ENCODE measurements at regions not wholly inside any gene's neighbourhood (a gene's known extent, or its start where the extent isn't known, plus 50 kb on each side); places are given as distances from the start of the nearest gene placed in this dataset.
"Not testable (repeated sequence)": the region's sequence is repeated elsewhere in the genome, so short reads cannot be mapped to it uniquely, and the experiment has no call there.

GRCh38 chr3:117809186-117810081 lies 1099.9 kb downstream of the TUSC7 start:
- DNase-seq, result no peak

- no peak for DNase-seq
Measured at GRCh38 chr3:117811786-117812185, 1102.2 kb downstream of the TUSC7 start.

GRCh38 chr3:117814975-117815374 lies 1105.4 kb downstream of the TUSC7 start:
- DNase-seq, result no peak

- DNase-seq, result no peak
Measured at GRCh38 chr3:117817103-117817502, 1107.5 kb downstream of the TUSC7 start.

DNA sequence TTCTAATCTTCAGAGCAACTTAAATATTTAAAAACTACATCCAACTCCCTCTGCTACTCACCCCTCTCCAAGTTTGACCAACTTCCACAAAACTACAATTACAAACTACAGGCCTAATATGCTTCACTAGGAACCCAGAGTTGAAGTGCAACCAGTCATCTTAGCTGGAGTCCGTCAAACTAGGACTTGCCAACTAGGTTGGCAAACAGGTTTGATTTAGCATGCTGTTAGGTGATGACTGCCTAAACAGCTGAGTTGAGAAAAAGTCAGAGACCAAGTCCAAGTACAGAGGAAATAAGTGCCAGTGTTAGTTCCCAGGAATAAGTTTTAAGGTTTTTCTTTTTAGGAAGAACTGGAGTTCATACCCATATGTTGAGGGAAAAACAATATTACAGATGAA lies 1109.0 kb downstream of the TUSC7 start:
- DNase-seq, result no peak

- no peak for DNase-seq
Measured at GRCh38 chr3:117820658-117821299, 1111.2 kb downstream of the TUSC7 start.

DNA sequence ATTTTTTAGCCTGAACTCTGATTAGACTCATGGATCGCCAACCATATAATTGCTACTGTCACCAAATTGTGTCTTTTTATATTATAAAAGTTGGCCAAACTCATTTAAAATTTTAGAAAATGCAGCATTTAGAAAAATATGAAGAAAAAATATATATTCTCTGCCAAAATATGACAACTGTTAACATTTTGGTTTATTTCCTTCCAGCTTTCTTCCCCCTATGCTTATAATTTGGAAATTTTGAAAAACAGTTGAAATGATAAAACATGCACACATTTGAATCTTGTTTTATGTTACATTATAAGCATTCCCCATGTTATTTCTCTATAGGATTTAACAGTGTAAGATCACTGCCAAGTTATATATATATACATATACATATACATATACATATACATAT lies 1112.8 kb downstream of the TUSC7 start:
- no peak for DNase-seq

DNA sequence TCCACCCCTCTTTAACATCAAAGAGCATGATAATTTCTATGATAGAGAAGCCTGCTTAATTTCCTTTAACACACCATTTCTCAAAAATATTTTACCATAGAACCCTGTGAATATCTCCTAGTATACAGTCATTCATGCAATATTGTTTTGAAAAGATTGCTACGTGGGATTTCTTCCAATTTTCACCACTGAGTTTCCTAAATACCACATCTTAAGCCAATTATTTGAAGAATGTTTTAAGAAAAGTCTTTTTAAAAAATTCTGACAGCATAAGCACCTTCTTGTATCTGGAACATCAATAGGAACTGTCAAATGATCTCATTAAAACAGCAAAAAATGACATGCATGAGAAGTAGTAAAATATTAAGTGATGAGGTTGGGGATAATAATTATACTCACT lies 1126.7 kb downstream of the TUSC7 start:
- no peak for DNase-seq

DNA sequence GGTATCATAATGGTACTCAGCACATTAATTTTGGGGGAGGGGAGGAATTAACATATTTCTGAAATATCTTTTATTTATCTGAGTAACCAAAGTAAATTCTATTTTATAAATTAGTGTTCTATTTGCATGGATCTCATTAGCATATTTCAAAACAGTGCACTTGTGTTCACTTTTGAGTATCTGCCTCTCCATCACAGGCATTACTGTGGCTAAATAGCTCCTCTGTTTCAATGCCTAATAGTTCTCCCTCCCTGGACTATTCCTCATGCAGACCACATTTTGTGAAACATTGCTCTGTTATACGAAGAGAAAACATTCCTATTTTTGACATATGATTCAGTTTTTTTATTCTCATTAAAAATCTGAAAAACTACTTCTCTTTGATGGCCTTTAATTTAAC lies 1127.8 kb downstream of the TUSC7 start:
- no peak for DNase-seq

GRCh38 chr3:117842086-117842485 lies 1132.5 kb downstream of the TUSC7 start:
- no peak for DNase-seq

- DNase-seq, result no peak
Measured at GRCh38 chr3:117843356-117843755, 1133.8 kb downstream of the TUSC7 start.

GRCh38 chr3:117844676-117845075 lies 1135.1 kb downstream of the TUSC7 start:
- DNase-seq, result no peak

- no peak for DNase-seq
Measured at GRCh38 chr3:117846238-117846637, 1136.7 kb downstream of the TUSC7 start.

DNA sequence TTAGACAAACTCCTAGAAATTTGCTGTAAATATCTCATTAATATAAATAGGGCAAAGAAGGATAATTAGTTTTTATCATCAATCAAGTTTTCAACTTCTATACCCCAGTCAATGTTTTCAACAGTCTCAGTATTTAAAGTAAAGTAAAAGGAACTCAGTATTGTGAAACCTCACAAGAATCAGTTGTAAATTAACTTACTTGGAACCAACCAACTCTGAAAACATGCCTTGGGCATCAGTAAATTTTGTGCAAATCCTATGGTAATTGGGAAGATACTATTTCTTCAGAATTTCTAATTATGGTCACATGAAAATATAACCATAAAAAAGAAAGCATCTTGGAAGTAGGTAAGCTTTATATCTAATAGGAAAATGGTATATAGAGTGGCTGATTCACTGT lies 1139.0 kb downstream of the TUSC7 start:
- no peak for DNase-seq

DNA sequence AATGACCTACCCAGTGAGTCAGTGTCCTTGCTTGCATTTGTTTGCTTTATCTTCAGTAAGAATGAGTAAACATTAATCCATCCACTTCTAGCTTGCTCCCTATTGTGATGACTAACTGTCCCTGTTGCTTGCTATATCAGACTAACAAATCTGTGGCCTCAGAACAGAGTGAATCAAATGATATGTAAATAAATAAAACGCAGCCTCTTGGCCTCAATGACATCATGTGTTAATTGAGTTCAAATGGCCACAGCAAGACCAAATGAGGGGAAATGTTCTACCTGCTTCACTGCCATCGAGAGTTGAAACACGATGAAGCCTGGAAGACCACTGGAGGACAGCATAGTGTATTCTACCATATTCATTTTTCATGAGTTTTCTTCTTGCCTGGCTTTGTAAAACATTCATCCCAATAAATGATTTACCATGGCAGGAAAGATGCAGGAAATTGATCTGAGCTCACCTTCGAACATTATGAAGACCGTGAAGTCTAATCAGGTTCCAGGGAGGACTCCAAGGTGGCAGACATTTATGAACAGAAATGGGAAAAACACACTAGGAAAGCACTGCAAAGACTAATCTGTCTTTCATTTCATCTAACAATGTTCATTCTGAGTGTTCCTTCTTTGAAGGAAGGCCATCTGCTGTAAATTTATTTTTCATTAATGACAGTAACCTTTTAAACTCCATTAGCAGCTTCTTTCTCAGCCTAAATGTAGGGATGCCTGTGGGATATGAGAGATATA lies 1144.5 kb downstream of the TUSC7 start:
- DNase-seq, result no peak

DNA sequence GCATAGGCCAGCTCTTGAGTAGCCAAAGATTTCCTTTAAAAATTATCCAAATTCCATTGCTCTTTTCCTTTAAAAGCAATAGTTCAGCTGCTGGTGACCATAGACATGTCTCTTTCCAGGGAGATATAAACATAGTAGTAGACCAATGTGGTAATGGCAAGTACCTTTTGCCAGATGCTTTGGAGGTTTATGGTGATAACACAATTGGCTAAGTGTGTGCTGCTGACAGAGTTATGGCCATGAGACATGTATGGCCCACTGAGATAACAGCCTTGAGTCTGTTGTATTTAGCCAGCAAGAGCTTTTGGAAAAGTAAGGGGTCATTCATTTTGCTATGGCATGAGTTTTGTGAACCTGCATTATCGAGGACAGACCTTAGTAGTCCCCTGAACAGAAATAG lies 1146.8 kb downstream of the TUSC7 start:
- DNase-seq, result no peak

DNA sequence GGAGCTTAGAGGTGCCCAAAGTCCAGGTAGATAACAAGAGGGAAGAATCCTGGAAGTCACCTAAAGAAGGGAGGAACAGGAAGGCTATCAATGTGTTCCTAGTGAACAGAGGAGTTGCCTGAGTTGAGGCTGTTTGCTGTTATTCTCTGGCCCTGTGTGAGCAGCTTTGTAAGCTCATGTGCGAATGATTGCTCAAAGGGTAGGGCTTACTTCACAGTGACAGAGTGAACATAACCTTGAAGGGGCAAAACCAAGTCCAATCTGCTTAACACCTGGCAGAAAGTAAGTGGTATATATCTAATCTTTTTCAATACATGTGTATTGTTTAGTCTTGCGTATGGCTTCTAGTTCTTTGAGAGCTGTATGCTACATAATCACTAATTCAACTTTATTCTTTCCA lies 1153.6 kb downstream of the TUSC7 start:
- no peak for DNase-seq

DNA sequence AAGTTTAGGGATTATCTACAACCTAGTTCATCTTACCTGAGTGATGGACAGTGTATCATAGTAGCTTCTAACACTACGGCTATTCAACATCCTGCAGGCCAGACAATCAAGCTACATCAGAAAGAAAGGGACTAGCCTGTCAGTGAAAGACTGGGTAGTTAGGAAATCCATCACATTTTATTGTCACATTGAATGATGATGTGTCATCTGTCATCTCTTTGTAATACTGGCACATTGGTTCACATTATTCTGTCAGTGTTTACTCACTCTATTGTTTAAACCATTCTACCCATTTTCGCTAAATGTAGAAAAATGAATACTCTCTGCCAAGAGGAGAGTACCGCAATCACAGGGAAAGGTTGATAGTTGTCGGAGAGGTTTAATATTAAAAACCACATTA lies 1155.8 kb downstream of the TUSC7 start:
- DNase-seq, result no peak

DNA sequence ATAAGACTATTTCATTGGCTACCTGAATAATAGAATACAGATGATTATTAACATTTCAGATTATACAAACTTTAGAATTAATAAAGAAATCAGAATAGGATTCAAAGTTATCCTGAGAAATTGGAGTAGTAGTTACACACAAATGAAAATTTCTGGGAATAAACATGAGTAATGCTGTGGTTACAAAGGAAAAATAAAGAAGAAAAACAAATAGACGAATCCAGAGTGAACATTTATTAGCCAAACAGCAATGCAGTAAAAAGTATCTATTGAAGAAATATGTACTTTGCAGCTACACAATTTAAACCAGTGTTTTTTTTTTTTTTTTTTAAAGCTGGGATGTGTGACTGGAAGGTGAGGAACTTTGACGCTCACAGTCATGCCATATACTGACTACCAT lies 1159.2 kb downstream of the TUSC7 start:
- DNase-seq, result no peak

- DNase-seq, result no peak
Measured at GRCh38 chr3:117871934-117872333, 1162.4 kb downstream of the TUSC7 start.

- DNase-seq, result not testable (repeated sequence)
Measured at GRCh38 chr3:117872594-117873248, 1161.9 kb downstream of the IGSF11 start.

GRCh38 chr3:117873249-117873600 lies 1161.4 kb downstream of the IGSF11 start:
- DNase-seq, result no peak

GRCh38 chr3:117874028-117874690 lies 1160.5 kb downstream of the IGSF11 start:
- DNase-seq, result no peak

All from CD4-positive, alpha-beta T cell treated with Interleukin-17A for 1 hour (primary cell).